ENCODE measurements at regions not wholly inside any gene's neighbourhood (a gene's known extent, or its start where the extent isn't known, plus 50 kb on each side); places are given as distances from the start of the nearest gene placed in this dataset.
A peak's percentile ranks its signal among the peaks of the same experiment; 100 is the strongest.

DNA sequence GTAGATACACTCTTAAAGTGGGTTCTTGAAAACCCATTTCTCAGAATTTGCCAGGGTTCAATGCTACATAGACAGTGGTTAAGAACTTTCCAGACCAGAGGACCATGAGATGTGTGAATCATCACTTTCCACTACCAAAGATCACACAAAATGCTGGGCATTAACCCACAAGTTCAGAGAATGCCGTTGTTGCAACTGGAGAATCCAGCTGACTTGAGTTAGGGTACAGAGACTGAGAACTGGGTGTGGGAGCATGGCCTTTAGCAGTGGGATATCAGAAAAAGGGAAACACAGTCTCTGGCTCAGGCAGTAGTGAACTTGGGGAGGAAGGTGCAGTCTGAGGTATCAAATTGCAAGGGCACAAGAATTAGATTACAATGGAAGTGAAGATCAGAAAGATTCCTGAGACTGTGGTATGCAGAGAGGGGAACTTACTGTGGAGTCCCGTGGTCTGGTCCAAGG, 51.5 kb upstream of the WDFY2 start:
- Mint-ChIP-seq H3K27ac (ENCODE audit: low read depth, unreplicated experiment) (peak overlapping the region; percentile 23), H3K9me3 (ENCODE audit: unreplicated experiment) (peaks cover 1% of the 10 kb centered on the region), H3K27me3 (ENCODE audit: insufficient read depth, unreplicated experiment) (no peaks in the 10 kb centered on the region), H3K4me1 (ENCODE audit: insufficient read depth, unreplicated experiment) (peaks cover 13% of the 10 kb centered on the region), H3K4me3 (ENCODE audit: unreplicated experiment) (no peak overlapping the region), H3K36me3 (ENCODE audit: insufficient read depth, unreplicated experiment) (peaks cover 6% of the 10 kb centered on the region)
- no peak for DNase-seq (ENCODE audit: unreplicated experiment)
- CTCF ChIA-PET = no interaction called here
- POLR2A ChIA-PET = no interaction called here
- TF ChIP-seq, protein P1, sequence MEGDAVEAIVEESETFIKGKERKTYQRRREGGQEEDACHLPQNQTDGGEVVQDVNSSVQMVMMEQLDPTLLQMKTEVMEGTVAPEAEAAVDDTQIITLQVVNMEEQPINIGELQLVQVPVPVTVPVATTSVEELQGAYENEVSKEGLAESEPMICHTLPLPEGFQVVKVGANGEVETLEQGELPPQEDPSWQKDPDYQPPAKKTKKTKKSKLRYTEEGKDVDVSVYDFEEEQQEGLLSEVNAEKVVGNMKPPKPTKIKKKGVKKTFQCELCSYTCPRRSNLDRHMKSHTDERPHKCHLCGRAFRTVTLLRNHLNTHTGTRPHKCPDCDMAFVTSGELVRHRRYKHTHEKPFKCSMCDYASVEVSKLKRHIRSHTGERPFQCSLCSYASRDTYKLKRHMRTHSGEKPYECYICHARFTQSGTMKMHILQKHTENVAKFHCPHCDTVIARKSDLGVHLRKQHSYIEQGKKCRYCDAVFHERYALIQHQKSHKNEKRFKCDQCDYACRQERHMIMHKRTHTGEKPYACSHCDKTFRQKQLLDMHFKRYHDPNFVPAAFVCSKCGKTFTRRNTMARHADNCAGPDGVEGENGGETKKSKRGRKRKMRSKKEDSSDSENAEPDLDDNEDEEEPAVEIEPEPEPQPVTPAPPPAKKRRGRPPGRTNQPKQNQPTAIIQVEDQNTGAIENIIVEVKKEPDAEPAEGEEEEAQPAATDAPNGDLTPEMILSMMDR (IDR thresholded peaks at IDR 0.05; ENCODE audit: unreplicated experiment) = no peak
- intact Hi-C loops (cut with micrococcal nuclease) = no loop called here
- BruUV-seq (replicated peaks) = no TSS peak

DNA sequence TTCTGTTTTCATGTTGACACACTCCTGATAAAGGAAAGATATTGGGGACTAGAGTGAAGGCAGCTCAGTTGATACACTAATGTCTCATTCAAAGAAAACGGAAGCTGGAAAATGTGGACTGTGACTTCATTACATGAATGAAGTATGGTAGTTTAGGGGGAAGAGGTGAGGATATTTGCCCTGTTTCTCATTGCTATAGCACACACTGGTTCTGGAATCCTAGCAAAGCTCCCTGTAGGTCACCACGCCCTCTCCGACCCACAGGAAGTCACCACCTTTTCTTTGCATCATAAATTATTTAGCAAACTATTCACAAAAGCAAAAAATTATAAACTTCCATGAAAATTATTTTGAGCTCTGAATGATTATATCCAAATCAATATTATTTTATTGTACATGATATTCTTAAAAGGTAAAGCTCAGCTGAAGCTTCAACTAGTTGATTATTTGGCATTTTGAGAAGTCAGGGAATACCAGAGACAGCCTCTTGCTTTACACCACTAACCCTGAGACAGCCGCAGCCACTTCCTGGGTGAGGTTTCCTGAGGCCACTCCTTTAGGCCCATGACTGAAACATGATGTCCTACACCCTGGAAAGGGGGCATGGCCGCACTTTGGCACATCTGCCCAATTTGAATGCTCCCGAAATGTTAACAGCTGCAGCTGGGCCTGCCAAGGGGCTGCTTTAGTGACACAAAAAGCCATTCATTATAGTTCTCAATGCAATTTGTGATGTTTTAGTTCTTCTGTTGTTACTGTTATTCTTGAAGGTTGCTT, 50.0 kb upstream of the WDFY2 start:
- H3K27ac Mint-ChIP-seq (ENCODE audit: low read depth, unreplicated experiment) = peak overlapping the region; percentile 89
- no peak overlapping the region for H3K4me3 Mint-ChIP-seq (ENCODE audit: unreplicated experiment)
- peaks cover 13% of the 10 kb centered on the region for H3K4me1 Mint-ChIP-seq (ENCODE audit: insufficient read depth, unreplicated experiment)
- TSS peak; percentile 53 for BruUV-seq (replicated peaks)
- TF ChIP-seq, protein P1 (IDR thresholded peaks at IDR 0.05; ENCODE audit: unreplicated experiment) = no peak
- peak; percentile 62 for DNase-seq (ENCODE audit: unreplicated experiment)
- peaks cover 3% of the 10 kb centered on the region for H3K36me3 Mint-ChIP-seq (ENCODE audit: insufficient read depth, unreplicated experiment)
- no peaks in the 10 kb centered on the region for H3K9me3 Mint-ChIP-seq (ENCODE audit: unreplicated experiment)
- intact Hi-C loops (cut with micrococcal nuclease) = no loop called here
- H3K27me3 Mint-ChIP-seq (ENCODE audit: insufficient read depth, unreplicated experiment) = no peaks in the 10 kb centered on the region
- ChIA-PET POLR2A (interaction anchor here (0.6 to 3.8 kb wide), 12 partner anchors 10 to 1298 kb away, joined by 3 to 22 read pairs (median 4); partner anchors contain the start of gene INTS6), CTCF (interaction anchor here (0.7 to 1.3 kb wide), 4 partner anchors 14 to 80 kb away, joined by 3 to 6 read pairs (median 4); no protein-coding TSS in a partner anchor)
